HUES48 (cell line): ENCODE measurements at regions not wholly inside any gene's neighbourhood (a gene's known extent, or its start where the extent isn't known, plus 50 kb on each side); places are given as distances from the start of the nearest gene placed in this dataset.

Experiments used
- H3K27ac ChIP-seq: one replicate; pipeline ENCODE4 v1.7.0; 2013; ENCODE audit warnings: low read depth, low read length, inconsistent platforms
- H3K27me3 ChIP-seq: 2 replicates; pipeline ENCODE4 v1.6.1; 2013; ENCODE audit warnings: mild to moderate bottlenecking, low read length; ENCODE audit not compliant: control insufficient read depth, insufficient read depth
- H3K36me3 ChIP-seq: 2 replicates; pipeline ENCODE4 v1.6.1; 2013; ENCODE audit warnings: low read length; ENCODE audit not compliant: control insufficient read depth, insufficient read depth
- H3K4me1 ChIP-seq: 2 replicates; pipeline ENCODE4 v1.6.1; 2013; ENCODE audit warnings: mild to moderate bottlenecking, low read length; ENCODE audit not compliant: control insufficient read depth, insufficient read depth
- H3K4me3 ChIP-seq: 2 replicates; pipeline ENCODE4 v1.5.1; 2013; ENCODE audit warnings: mild to moderate bottlenecking, low read depth, low read length
- H3K9ac ChIP-seq: 2 replicates; pipeline ENCODE4 v1.6.1; 2013; ENCODE audit warnings: mild to moderate bottlenecking, low read depth, low read length, moderate library complexity
- H3K9me3 ChIP-seq: 2 replicates; pipeline ENCODE4 v1.6.1; 2013; ENCODE audit warnings: low read length; ENCODE audit not compliant: control insufficient read depth, insufficient read depth

GRCh38 chr20:56060486-56060885, 55.2 kb upstream of the CBLN4 start:
- Histone ChIP-seq H3K4me3 (no peak overlapping the region), H3K27ac (no peak overlapping the region), H3K4me1 (no peaks in the 10 kb centered on the region), H3K36me3 (no peaks in the 10 kb centered on the region), H3K9ac (no peak overlapping the region), H3K9me3 (peaks cover 83% of the 10 kb centered on the region), H3K27me3 (no peaks in the 10 kb centered on the region)

- Histone ChIP-seq H3K27me3 (no peaks in the 10 kb centered on the region), H3K27ac (no peak overlapping the region), H3K36me3 (no peaks in the 10 kb centered on the region), H3K9me3 (peaks cover 95% of the 10 kb centered on the region), H3K4me1 (no peaks in the 10 kb centered on the region), H3K9ac (no peak overlapping the region), H3K4me3 (no peak overlapping the region)
Measured at GRCh38 chr20:56069016-56069415, 63.7 kb upstream of the CBLN4 start.

- Histone ChIP-seq H3K4me3 (no peak overlapping the region), H3K9ac (no peak overlapping the region), H3K36me3 (no peaks in the 10 kb centered on the region), H3K27me3 (no peaks in the 10 kb centered on the region), H3K9me3 (peaks cover 97% of the 10 kb centered on the region), H3K27ac (no peak overlapping the region), H3K4me1 (no peaks in the 10 kb centered on the region)
Measured at GRCh38 chr20:56072165-56072564, 66.8 kb upstream of the CBLN4 start.

- Histone ChIP-seq H3K9me3 (peaks cover 97% of the 10 kb centered on the region), H3K4me3 (no peak overlapping the region), H3K36me3 (no peaks in the 10 kb centered on the region), H3K9ac (no peak overlapping the region), H3K27me3 (no peaks in the 10 kb centered on the region), H3K27ac (no peak overlapping the region), H3K4me1 (no peaks in the 10 kb centered on the region)
Measured at GRCh38 chr20:56088375-56088774, 83.1 kb upstream of the CBLN4 start.

- Histone ChIP-seq H3K9me3 (peaks cover 94% of the 10 kb centered on the region), H3K4me3 (no peak overlapping the region), H3K27me3 (no peaks in the 10 kb centered on the region), H3K27ac (no peak overlapping the region), H3K36me3 (no peaks in the 10 kb centered on the region), H3K9ac (no peak overlapping the region), H3K4me1 (no peaks in the 10 kb centered on the region)
Measured at GRCh38 chr20:56091628-56092234, 86.4 kb upstream of the CBLN4 start.

GRCh38 chr20:56094228-56094627, 88.9 kb upstream of the CBLN4 start:
- Histone ChIP-seq H3K4me3 (no peak overlapping the region), H3K27me3 (no peaks in the 10 kb centered on the region), H3K9me3 (peaks cover 94% of the 10 kb centered on the region), H3K9ac (no peak overlapping the region), H3K4me1 (no peaks in the 10 kb centered on the region), H3K36me3 (no peaks in the 10 kb centered on the region), H3K27ac (no peak overlapping the region)

GRCh38 chr20:56098981-56099500, 93.7 kb upstream of the CBLN4 start:
- no peaks in the 10 kb centered on the region for H3K36me3 ChIP-seq
- no peaks in the 10 kb centered on the region for H3K4me1 ChIP-seq
- H3K27me3 ChIP-seq, result no peaks in the 10 kb centered on the region
- no peak overlapping the region for H3K4me3 ChIP-seq
- peaks cover 94% of the 10 kb centered on the region for H3K9me3 ChIP-seq
- no peak overlapping the region for H3K27ac ChIP-seq
- no peak overlapping the region for H3K9ac ChIP-seq

- no peaks in the 10 kb centered on the region for H3K36me3 ChIP-seq
- no peak overlapping the region for H3K4me3 ChIP-seq
- H3K27ac ChIP-seq, result no peak overlapping the region
- no peak overlapping the region for H3K9ac ChIP-seq
- no peaks in the 10 kb centered on the region for H3K4me1 ChIP-seq
- H3K27me3 ChIP-seq, result no peaks in the 10 kb centered on the region
- H3K9me3 ChIP-seq, result peaks cover 74% of the 10 kb centered on the region
Measured at GRCh38 chr20:56111961-56112730, 106.8 kb upstream of the CBLN4 start.

- no peaks in the 10 kb centered on the region for H3K27me3 ChIP-seq
- peaks cover 93% of the 10 kb centered on the region for H3K9me3 ChIP-seq
- no peak overlapping the region for H3K4me3 ChIP-seq
- no peaks in the 10 kb centered on the region for H3K36me3 ChIP-seq
- no peak overlapping the region for H3K9ac ChIP-seq
- H3K27ac ChIP-seq, result no peak overlapping the region
- no peaks in the 10 kb centered on the region for H3K4me1 ChIP-seq
Measured at GRCh38 chr20:56117350-56117749, 112.0 kb upstream of the CBLN4 start.

- Histone ChIP-seq H3K4me3 (no peak overlapping the region), H3K9ac (no peak overlapping the region), H3K4me1 (no peaks in the 10 kb centered on the region), H3K27ac (no peak overlapping the region), H3K9me3 (peaks cover 94% of the 10 kb centered on the region), H3K27me3 (no peaks in the 10 kb centered on the region), H3K36me3 (no peaks in the 10 kb centered on the region)
Measured at GRCh38 chr20:56121850-56122249, 116.5 kb upstream of the CBLN4 start.

- Histone ChIP-seq H3K9ac (no peak overlapping the region), H3K27me3 (no peaks in the 10 kb centered on the region), H3K4me3 (no peak overlapping the region), H3K4me1 (no peaks in the 10 kb centered on the region), H3K27ac (no peak overlapping the region), H3K9me3 (peaks cover 95% of the 10 kb centered on the region), H3K36me3 (no peaks in the 10 kb centered on the region)
Measured at GRCh38 chr20:56143759-56144158, 104.8 kb upstream of the MC3R start.
